ENCODE measurements at regions not wholly inside any gene's neighbourhood (a gene's known extent, or its start where the extent isn't known, plus 50 kb on each side); places are given as distances from the start of the nearest gene placed in this dataset.

DNA sequence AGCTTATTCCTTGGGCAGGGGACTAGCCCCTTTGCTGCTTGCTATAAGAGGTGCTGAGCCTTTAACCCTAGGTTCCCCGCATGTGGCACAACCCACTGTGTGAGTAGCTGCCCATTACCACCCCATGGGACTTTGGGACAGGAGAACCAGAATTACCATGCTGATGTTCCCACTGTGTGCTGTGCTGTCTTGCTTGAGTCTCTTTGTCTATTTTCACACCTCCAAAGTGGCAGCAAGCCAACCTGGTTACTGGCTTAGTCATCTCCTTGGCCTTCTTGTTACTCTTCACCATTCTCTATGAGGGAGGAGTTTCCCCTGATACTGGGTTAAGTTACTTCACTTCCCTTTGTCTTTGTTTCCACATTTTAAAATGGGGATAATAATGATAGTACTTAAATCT lies 73.4 kb upstream of the ETV6 start:
- H3K27ac ChIP-seq (ENCODE audit: low read depth in 1 of 2, low read length in 2 of 2) = no peak overlapping the region
- H3K4me1 ChIP-seq (ENCODE audit: control insufficient read depth in 4 of 4, insufficient read depth in 4 of 4, low read length in 3 of 4) = no peaks in the 10 kb centered on the region
- TF ChIP-seq ATF3 (IDR thresholded peaks at IDR 0.05) = no peak
- no peak for TF ChIP-seq HNF4A (conservative IDR thresholded peaks at IDR 0.05)
- TF ChIP-seq RXRA (IDR thresholded peaks at IDR 0.05) = no peak
- no peak for TF ChIP-seq GABPA (IDR thresholded peaks at IDR 0.05 in 1 of 2, conservative IDR thresholded peaks at IDR 0.05 in 1 of 2)
- H3K9ac ChIP-seq (ENCODE audit: low read depth in 1 of 2, low read length in 2 of 2) = no peak overlapping the region
- no peaks in the 10 kb centered on the region for H3K36me3 ChIP-seq (ENCODE audit: control insufficient read depth in 4 of 4, insufficient read depth in 3 of 4, low read depth in 1 of 4, low read length in 3 of 4)
- no peaks in the 10 kb centered on the region for H3K9me3 ChIP-seq (ENCODE audit: control insufficient read depth in 4 of 4, low read length in 3 of 4)
- H3K27me3 ChIP-seq (ENCODE audit: control insufficient read depth in 4 of 4, insufficient read depth in 4 of 4, low read length in 3 of 4) = no peaks in the 10 kb centered on the region
- WGBS = 98% methylated on average over 1 of the region's 1 CpG
- H3K4me3 ChIP-seq (ENCODE audit: low read depth in 1 of 3, low read length in 3 of 3) = no peak overlapping the region
- no peak for DNase-seq (ENCODE audit: low spot score)

DNA sequence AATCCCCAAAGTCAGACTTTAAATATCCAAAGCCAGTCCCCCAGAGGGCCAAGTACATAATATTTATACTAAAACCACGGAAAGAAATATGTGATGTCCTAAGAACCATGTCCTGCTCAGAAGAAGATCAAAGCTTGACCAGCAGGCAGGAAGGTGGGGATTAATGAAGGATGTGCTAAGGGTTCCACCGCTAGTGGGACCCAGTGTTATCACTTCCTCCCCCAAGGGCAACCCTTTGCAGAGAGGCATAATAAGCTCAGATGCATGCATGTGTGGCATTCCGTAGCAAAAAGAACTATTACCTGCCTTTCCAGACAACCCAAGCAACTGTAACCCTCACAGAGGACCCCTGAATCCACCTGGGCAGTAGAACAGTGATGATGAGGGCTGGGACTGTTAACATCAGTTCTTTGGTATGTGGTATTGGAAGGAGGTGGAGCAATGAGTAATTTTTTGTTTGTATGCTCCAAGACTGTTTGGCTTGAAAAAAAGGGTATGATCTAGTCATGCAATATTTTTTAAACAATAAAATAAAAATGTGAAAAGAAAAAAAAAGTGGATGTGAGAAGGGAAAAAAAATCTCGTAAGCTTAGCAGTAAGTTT lies 71.7 kb upstream of the ETV6 start:
- no peak for TF ChIP-seq HNF4G (IDR thresholded peaks at IDR 0.05)
- TF ChIP-seq HNF4A (conservative IDR thresholded peaks at IDR 0.05) = no peak
- no peak for TF ChIP-seq YY1 (IDR thresholded peaks at IDR 0.05)
- no peak for TF ChIP-seq FOXA1 (IDR thresholded peaks at IDR 0.05)
- TF ChIP-seq GABPA (IDR thresholded peaks at IDR 0.05 in 1 of 2, conservative IDR thresholded peaks at IDR 0.05 in 1 of 2) = no peak

DNA sequence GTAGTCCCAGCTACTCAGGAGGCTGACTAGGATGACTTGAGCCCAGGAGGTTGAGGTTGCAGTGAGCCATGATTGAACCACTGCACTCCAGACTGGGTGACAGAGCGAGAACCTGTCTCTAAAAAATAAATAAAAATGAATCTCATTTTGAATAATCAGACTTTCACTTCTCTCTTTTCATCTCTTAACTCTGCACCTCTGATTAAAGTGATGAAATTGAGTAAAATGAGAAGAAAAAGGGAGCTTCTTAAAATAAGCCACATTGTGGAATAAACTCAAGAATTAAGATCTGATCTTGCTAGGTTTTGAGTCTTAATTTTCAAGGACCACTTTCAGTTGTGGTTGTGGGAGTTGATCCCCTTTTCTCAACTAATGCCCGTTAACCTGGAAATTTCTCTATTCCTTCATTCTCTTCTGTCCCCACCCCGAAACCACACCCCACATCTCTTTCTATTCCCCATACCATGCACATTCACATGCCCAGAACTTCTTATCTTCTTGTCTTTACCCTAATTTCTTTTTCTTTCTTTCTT lies 70.9 kb upstream of the ETV6 start:
- 86% methylated on average over 3 of the region's 3 CpGs for WGBS
- TF ChIP-seq NR2F2 (IDR thresholded peaks at IDR 0.05) = no peak
- TF ChIP-seq GABPA (IDR thresholded peaks at IDR 0.05 in 1 of 2, conservative IDR thresholded peaks at IDR 0.05 in 1 of 2) = no peak
- no peak for TF ChIP-seq TAF1 (conservative IDR thresholded peaks at IDR 0.05)
- no peak for TF ChIP-seq MAX (IDR thresholded peaks at IDR 0.05)
- no peak for TF ChIP-seq EGR1 (IDR thresholded peaks at IDR 0.05; ENCODE audit: low read depth in 2 of 2)
- no peak for TF ChIP-seq RXRA (IDR thresholded peaks at IDR 0.05)
- no peak for TF ChIP-seq FOXA2 (IDR thresholded peaks at IDR 0.05)
- no peak for TF ChIP-seq FOXA1 (IDR thresholded peaks at IDR 0.05)
- no peak for TF ChIP-seq HNF4A (conservative IDR thresholded peaks at IDR 0.05)
- TF ChIP-seq YY1 (IDR thresholded peaks at IDR 0.05) = no peak
- TF ChIP-seq HNF4G (IDR thresholded peaks at IDR 0.05) = no peak
- TF ChIP-seq RAD21 (IDR thresholded peaks at IDR 0.05) = no peak
- TF ChIP-seq, protein P1, sequence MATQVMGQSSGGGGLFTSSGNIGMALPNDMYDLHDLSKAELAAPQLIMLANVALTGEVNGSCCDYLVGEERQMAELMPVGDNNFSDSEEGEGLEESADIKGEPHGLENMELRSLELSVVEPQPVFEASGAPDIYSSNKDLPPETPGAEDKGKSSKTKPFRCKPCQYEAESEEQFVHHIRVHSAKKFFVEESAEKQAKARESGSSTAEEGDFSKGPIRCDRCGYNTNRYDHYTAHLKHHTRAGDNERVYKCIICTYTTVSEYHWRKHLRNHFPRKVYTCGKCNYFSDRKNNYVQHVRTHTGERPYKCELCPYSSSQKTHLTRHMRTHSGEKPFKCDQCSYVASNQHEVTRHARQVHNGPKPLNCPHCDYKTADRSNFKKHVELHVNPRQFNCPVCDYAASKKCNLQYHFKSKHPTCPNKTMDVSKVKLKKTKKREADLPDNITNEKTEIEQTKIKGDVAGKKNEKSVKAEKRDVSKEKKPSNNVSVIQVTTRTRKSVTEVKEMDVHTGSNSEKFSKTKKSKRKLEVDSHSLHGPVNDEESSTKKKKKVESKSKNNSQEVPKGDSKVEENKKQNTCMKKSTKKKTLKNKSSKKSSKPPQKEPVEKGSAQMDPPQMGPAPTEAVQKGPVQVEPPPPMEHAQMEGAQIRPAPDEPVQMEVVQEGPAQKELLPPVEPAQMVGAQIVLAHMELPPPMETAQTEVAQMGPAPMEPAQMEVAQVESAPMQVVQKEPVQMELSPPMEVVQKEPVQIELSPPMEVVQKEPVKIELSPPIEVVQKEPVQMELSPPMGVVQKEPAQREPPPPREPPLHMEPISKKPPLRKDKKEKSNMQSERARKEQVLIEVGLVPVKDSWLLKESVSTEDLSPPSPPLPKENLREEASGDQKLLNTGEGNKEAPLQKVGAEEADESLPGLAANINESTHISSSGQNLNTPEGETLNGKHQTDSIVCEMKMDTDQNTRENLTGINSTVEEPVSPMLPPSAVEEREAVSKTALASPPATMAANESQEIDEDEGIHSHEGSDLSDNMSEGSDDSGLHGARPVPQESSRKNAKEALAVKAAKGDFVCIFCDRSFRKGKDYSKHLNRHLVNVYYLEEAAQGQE (IDR thresholded peaks at IDR 0.05) = no peak
- TF ChIP-seq, protein P2, sequence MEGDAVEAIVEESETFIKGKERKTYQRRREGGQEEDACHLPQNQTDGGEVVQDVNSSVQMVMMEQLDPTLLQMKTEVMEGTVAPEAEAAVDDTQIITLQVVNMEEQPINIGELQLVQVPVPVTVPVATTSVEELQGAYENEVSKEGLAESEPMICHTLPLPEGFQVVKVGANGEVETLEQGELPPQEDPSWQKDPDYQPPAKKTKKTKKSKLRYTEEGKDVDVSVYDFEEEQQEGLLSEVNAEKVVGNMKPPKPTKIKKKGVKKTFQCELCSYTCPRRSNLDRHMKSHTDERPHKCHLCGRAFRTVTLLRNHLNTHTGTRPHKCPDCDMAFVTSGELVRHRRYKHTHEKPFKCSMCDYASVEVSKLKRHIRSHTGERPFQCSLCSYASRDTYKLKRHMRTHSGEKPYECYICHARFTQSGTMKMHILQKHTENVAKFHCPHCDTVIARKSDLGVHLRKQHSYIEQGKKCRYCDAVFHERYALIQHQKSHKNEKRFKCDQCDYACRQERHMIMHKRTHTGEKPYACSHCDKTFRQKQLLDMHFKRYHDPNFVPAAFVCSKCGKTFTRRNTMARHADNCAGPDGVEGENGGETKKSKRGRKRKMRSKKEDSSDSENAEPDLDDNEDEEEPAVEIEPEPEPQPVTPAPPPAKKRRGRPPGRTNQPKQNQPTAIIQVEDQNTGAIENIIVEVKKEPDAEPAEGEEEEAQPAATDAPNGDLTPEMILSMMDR (IDR thresholded peaks at IDR 0.05; ENCODE audit: low read depth, low read length, missing input control) = no peak
- TF ChIP-seq JUND (IDR thresholded peaks at IDR 0.05) = no peak
- TF ChIP-seq ZBTB33 (IDR thresholded peaks at IDR 0.05) = no peak
- no peak for TF ChIP-seq ATF3 (IDR thresholded peaks at IDR 0.05)
- H3K27ac ChIP-seq (ENCODE audit: low read depth in 1 of 2, low read length in 2 of 2) = no peak overlapping the region

More for the DNA sequence above, 71.7 kb upstream of the ETV6 start:
- Histone ChIP-seq H3K27me3 (ENCODE audit: control insufficient read depth in 4 of 4, insufficient read depth in 4 of 4, low read length in 3 of 4) (no peaks in the 10 kb centered on the region), H3K9ac (ENCODE audit: low read depth in 1 of 2, low read length in 2 of 2) (no peak overlapping the region), H3K9me3 (ENCODE audit: control insufficient read depth in 4 of 4, low read length in 3 of 4) (no peaks in the 10 kb centered on the region), H3K4me3 (ENCODE audit: low read depth in 1 of 3, low read length in 3 of 3) (no peak overlapping the region), H3K36me3 (ENCODE audit: control insufficient read depth in 4 of 4, insufficient read depth in 3 of 4, low read depth in 1 of 4, low read length in 3 of 4) (no peaks in the 10 kb centered on the region), H3K27ac (ENCODE audit: low read depth in 1 of 2, low read length in 2 of 2) (no peak overlapping the region), H3K4me1 (ENCODE audit: control insufficient read depth in 4 of 4, insufficient read depth in 4 of 4, low read length in 3 of 4) (peaks cover 0 to 2% (median 1%) of the 10 kb centered on the region in 4 donors)
- WGBS = 85% methylated on average over 4 of the region's 4 CpGs
- no peak for DNase-seq (ENCODE audit: low spot score)

More for the DNA sequence above, 70.9 kb upstream of the ETV6 start:
- Histone ChIP-seq H3K4me3 (ENCODE audit: low read depth in 1 of 3, low read length in 3 of 3) (no peak overlapping the region), H3K36me3 (ENCODE audit: control insufficient read depth in 4 of 4, insufficient read depth in 3 of 4, low read depth in 1 of 4, low read length in 3 of 4) (no peaks in the 10 kb centered on the region), H3K9ac (ENCODE audit: low read depth in 1 of 2, low read length in 2 of 2) (no peak overlapping the region), H3K27me3 (ENCODE audit: control insufficient read depth in 4 of 4, insufficient read depth in 4 of 4, low read length in 3 of 4) (no peaks in the 10 kb centered on the region), H3K4me1 (ENCODE audit: control insufficient read depth in 4 of 4, insufficient read depth in 4 of 4, low read length in 3 of 4) (peaks cover 0 to 2% (median 1%) of the 10 kb centered on the region in 4 donors), H3K9me3 (ENCODE audit: control insufficient read depth in 4 of 4, low read length in 3 of 4) (no peaks in the 10 kb centered on the region)
- no peak for DNase-seq (ENCODE audit: low spot score)
